ENCODE measurements at regions not wholly inside any gene's neighbourhood (a gene's known extent, or its start where the extent isn't known, plus 50 kb on each side); places are given as distances from the start of the nearest gene placed in this dataset.

GRCh38 chr5:121763665-121764064, 88.0 kb upstream of the FTMT start:
- TF ChIP-seq CTCF (conservative IDR thresholded peaks at IDR 0.05; ENCODE audit: low read depth, low read length) = no peak
- TF ChIP-seq MAZ (IDR thresholded peaks at IDR 0.05; ENCODE audit: borderline replicate concordance, low read depth, low read length) = no peak
- no peak for TF ChIP-seq POLR2A (IDR thresholded peaks at IDR 0.05; ENCODE audit: low read depth, low read length)
- TF ChIP-seq CEBPB (IDR thresholded peaks at IDR 0.05; ENCODE audit: low read depth, low read length) = no peak
- TF ChIP-seq SMC3 (IDR thresholded peaks at IDR 0.05; ENCODE audit: low read depth, low read length) = no peak
- no peak for TF ChIP-seq MXI1 (IDR thresholded peaks at IDR 0.05; ENCODE audit: borderline replicate concordance, low read depth, low read length)
- no peak for TF ChIP-seq RCOR1 (IDR thresholded peaks at IDR 0.05; ENCODE audit: insufficient replicate concordance, low read length)
- no peak for TF ChIP-seq RAD21 (IDR thresholded peaks at IDR 0.05; ENCODE audit: low read length)
- TF ChIP-seq RFX5 (IDR thresholded peaks at IDR 0.05; ENCODE audit: low read depth, low read length) = no peak
- TF ChIP-seq BHLHE40 (IDR thresholded peaks at IDR 0.05; ENCODE audit: low read depth, low read length) = no peak
- TF ChIP-seq MAFK (IDR thresholded peaks at IDR 0.05; ENCODE audit: low read depth, low read length) = no peak
- no peak for TF ChIP-seq NFE2L2 (IDR thresholded peaks at IDR 0.05; ENCODE audit: low read depth, low read length)
- TF ChIP-seq FOS (IDR thresholded peaks at IDR 0.05; ENCODE audit: low read depth, low read length) = no peak
- no peak for TF ChIP-seq ELK1 (IDR thresholded peaks at IDR 0.05; ENCODE audit: borderline replicate concordance, low read depth, low read length)

Measured in IMR-90 (cell line).